Fibroblast of upper back skin (primary cell): ENCODE measurements at regions not wholly inside any gene's neighbourhood (a gene's known extent, or its start where the extent isn't known, plus 50 kb on each side); places are given as distances from the start of the nearest gene placed in this dataset.
A peak's percentile ranks its signal among the peaks of the same experiment; 100 is the strongest.
"Not testable (repeated sequence)": the region's sequence is repeated elsewhere in the genome, so short reads cannot be mapped to it uniquely, and the experiment has no call there.

Experiments used
- DNase-seq: peaks from one replicate; pipeline ENCODE4 v3.0.0-alpha.2; 2013

- no peak for DNase-seq
Observed at GRCh38 chr11:37841016-37841415, 1243.0 kb upstream of the RAG2 start.

- DNase-seq: not testable (repeated sequence)
Observed at GRCh38 chr11:37840345-37840744, 1242.3 kb upstream of the RAG2 start.

GRCh38 chr11:37830529-37830928 lies 1232.5 kb upstream of the RAG2 start:
- DNase-seq: no peak

- no peak for DNase-seq
Observed at GRCh38 chr11:37817727-37818270, 1219.8 kb upstream of the RAG2 start.

- no peak for DNase-seq
Observed at GRCh38 chr11:37812281-37812880, 1214.3 kb upstream of the RAG2 start.

- no peak for DNase-seq
Observed at GRCh38 chr11:37811349-37811748, 1213.3 kb upstream of the RAG2 start.

- DNase-seq: no peak
Observed at GRCh38 chr11:37804666-37805065, 1206.6 kb upstream of the RAG2 start.

GRCh38 chr11:37788141-37788877 lies 1190.3 kb upstream of the RAG2 start:
- peak; percentile 94 for DNase-seq

- DNase-seq: peak; percentile 59
Observed at GRCh38 chr11:37786214-37786755, 1188.2 kb upstream of the RAG2 start.

GRCh38 chr11:37774441-37774840 lies 1176.4 kb upstream of the RAG2 start:
- DNase-seq: no peak

GRCh38 chr11:37770145-37770544 lies 1172.1 kb upstream of the RAG2 start:
- peak; percentile 51 for DNase-seq

GRCh38 chr11:37762079-37762478 lies 1164.0 kb upstream of the RAG2 start:
- no peak for DNase-seq

- DNase-seq: no peak
Observed at GRCh38 chr11:37755521-37755920, 1157.5 kb upstream of the RAG2 start.

- DNase-seq: peak; percentile 24
Observed at GRCh38 chr11:37748641-37749040, 1150.6 kb upstream of the RAG2 start.

GRCh38 chr11:37747121-37747520 lies 1149.1 kb upstream of the RAG2 start:
- DNase-seq: peak; percentile 14

- no peak for DNase-seq
Observed at GRCh38 chr11:37727371-37727770, 1129.3 kb upstream of the RAG2 start.

- DNase-seq: no peak
Observed at GRCh38 chr11:37724315-37724714, 1126.3 kb upstream of the RAG2 start.

GRCh38 chr11:37721485-37721884 lies 1123.4 kb upstream of the RAG2 start:
- no peak for DNase-seq

- no peak for DNase-seq
Observed at GRCh38 chr11:37718431-37718999, 1120.5 kb upstream of the RAG2 start.

- DNase-seq: peak; percentile 12
Observed at GRCh38 chr11:37712251-37712650, 1114.2 kb upstream of the RAG2 start.

- peak; percentile 5 for DNase-seq
Observed at GRCh38 chr11:37710031-37710430, 1112.0 kb upstream of the RAG2 start.

GRCh38 chr11:37704791-37705190 lies 1106.8 kb upstream of the RAG2 start:
- no peak for DNase-seq

GRCh38 chr11:37699644-37700043 lies 1101.6 kb upstream of the RAG2 start:
- DNase-seq: no peak

GRCh38 chr11:37695283-37695682 lies 1097.2 kb upstream of the RAG2 start:
- DNase-seq: no peak
